ENCODE measurements at regions not wholly inside any gene's neighbourhood (a gene's known extent, or its start where the extent isn't known, plus 50 kb on each side); places are given as distances from the start of the nearest gene placed in this dataset.

DNA sequence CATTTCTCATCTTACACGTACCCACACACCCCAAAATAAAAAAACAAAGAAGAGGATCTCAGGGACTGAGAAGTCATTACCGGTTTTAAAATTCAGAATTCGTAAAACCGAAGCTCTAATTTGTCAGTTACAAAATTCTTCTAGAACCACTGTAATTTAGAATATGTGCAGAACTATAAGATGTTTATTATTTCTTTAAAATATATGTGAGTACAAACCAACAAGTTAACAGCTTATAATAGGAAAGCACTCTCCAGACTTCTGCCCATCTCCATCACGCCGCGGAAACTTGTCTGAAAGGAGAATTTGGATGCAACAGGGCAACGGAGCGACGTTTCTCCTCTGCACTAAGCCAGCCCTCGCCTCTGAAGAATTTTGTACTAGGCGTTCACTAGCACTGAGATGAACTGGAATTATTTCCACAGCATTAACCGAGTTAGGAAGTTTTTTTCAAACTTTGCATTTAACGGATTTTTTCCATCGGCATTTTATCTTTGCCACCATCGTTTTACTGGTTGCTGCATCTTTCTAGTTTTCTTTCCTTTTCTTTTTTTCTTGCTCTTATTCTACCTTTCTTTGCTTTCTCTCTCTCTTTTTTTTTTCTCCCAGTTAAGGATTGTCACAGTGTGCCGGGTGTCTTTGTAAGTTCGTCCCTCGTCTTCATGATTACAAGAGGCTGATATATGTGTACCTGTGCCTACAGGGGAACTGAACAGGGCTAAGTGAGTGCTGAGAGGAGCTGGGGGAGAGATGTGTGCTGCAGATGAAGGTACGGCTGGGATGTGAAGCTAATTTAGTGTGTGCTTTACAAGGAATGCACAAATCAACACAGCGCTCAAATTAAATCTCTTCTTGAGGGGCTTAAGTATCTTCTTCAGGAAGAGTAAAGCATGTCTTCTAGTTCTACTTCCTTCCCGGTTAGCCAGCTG lies 295.9 kb upstream of the NFE2L3 start:
- TF ChIP-seq CTCF (IDR thresholded peaks at IDR 0.05) = no peak
- TF ChIP-seq POLR2A (IDR thresholded peaks at IDR 0.05) = no peak

All from adrenal gland (tissue), 5 donors.